MV-4-11 (cell line): ENCODE measurements at regions not wholly inside any gene's neighbourhood (a gene's known extent, or its start where the extent isn't known, plus 50 kb on each side); places are given as distances from the start of the nearest gene placed in this dataset.

Source experiments
- DNase-seq: peaks from one replicate; lab custom pipeline; 2025; lab: John Stamatoyannopoulos, UW

GRCh38 chr3:14288177-14288788 lies 109.7 kb downstream of the LSM3 start:
- DNase-seq, result no peak

GRCh38 chr3:14288833-14289451 lies 110.3 kb downstream of the LSM3 start:
- no peak for DNase-seq

- DNase-seq, result peak; percentile 40
Observed at GRCh38 chr3:14289590-14290461, 111.2 kb downstream of the LSM3 start.

GRCh38 chr3:14290631-14291385 lies 111.6 kb upstream of the SLC6A6 start:
- no peak for DNase-seq

GRCh38 chr3:14295037-14295436 lies 107.4 kb upstream of the SLC6A6 start:
- peak; percentile 9 for DNase-seq

- DNase-seq, result no peak
Observed at GRCh38 chr3:14295801-14296200, 106.6 kb upstream of the SLC6A6 start.

GRCh38 chr3:14297305-14297704 lies 105.1 kb upstream of the SLC6A6 start:
- no peak for DNase-seq

- DNase-seq, result no peak
Observed at GRCh38 chr3:14297784-14298236, 104.6 kb upstream of the SLC6A6 start.

GRCh38 chr3:14298442-14298841 lies 104.0 kb upstream of the SLC6A6 start:
- DNase-seq, result no peak

- DNase-seq, result no peak
Observed at GRCh38 chr3:14298991-14299555, 103.3 kb upstream of the SLC6A6 start.

GRCh38 chr3:14299767-14300166 lies 102.6 kb upstream of the SLC6A6 start:
- peak; percentile 30 for DNase-seq

- DNase-seq, result no peak
Observed at GRCh38 chr3:14300721-14301399, 101.5 kb upstream of the SLC6A6 start.

- DNase-seq, result peak; percentile 70
Observed at GRCh38 chr3:14301558-14301957, 100.8 kb upstream of the SLC6A6 start.

GRCh38 chr3:14303336-14304100 lies 98.9 kb upstream of the SLC6A6 start:
- DNase-seq, result peak; percentile 81

GRCh38 chr3:14304101-14305045 lies 98.0 kb upstream of the SLC6A6 start:
- DNase-seq, result no peak

GRCh38 chr3:14305324-14305723 lies 97.1 kb upstream of the SLC6A6 start:
- peak; percentile 72 for DNase-seq

- DNase-seq, result no peak
Observed at GRCh38 chr3:14306142-14306541, 96.3 kb upstream of the SLC6A6 start.

- no peak for DNase-seq
Observed at GRCh38 chr3:14307656-14308302, 94.6 kb upstream of the SLC6A6 start.

- no peak for DNase-seq
Observed at GRCh38 chr3:14311729-14312128, 90.7 kb upstream of the SLC6A6 start.
